GM20000 (cell line): ENCODE measurements at regions not wholly inside any gene's neighbourhood (a gene's known extent, or its start where the extent isn't known, plus 50 kb on each side); places are given as distances from the start of the nearest gene placed in this dataset.

ENCODE experiments used
- DNase-seq: peaks from one replicate; pipeline ENCODE4 v3.0.0; 2012; ENCODE audit warnings: low spot score
- TF ChIP-seq, protein P1 (sequence below): IDR thresholded peaks from 2 replicates; pipeline ENCODE4 v1.5.1; 2012; ENCODE audit warnings: mild to moderate bottlenecking, control low read depth; ENCODE audit errors: extremely low read depth, missing control alignments

GRCh38 chr1:17904290-17904689 is 149.2 kb downstream of the ACTL8 start:
- DNase-seq = no peak

DNA sequence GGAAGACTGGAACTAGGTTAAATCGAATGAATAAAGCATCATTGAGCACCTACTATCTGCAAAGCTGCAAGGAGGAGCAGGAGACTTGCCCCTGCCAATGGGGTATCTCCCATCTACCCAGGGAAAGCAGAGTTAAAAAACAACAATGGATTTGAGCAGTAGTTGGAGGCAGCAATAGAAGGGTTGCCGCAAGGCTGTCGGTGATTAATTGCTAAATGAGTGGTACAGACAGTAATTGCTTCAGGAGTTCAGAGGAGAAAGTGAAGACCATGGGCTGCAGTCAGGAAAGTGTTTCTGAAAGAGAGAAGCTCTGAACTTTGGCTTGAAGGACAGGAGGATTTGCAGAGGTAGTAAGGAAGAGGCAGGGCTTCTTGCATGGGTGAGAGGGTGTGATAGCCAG is 152.9 kb downstream of the ACTL8 start:
- TF ChIP-seq, protein P1, sequence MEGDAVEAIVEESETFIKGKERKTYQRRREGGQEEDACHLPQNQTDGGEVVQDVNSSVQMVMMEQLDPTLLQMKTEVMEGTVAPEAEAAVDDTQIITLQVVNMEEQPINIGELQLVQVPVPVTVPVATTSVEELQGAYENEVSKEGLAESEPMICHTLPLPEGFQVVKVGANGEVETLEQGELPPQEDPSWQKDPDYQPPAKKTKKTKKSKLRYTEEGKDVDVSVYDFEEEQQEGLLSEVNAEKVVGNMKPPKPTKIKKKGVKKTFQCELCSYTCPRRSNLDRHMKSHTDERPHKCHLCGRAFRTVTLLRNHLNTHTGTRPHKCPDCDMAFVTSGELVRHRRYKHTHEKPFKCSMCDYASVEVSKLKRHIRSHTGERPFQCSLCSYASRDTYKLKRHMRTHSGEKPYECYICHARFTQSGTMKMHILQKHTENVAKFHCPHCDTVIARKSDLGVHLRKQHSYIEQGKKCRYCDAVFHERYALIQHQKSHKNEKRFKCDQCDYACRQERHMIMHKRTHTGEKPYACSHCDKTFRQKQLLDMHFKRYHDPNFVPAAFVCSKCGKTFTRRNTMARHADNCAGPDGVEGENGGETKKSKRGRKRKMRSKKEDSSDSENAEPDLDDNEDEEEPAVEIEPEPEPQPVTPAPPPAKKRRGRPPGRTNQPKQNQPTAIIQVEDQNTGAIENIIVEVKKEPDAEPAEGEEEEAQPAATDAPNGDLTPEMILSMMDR = no peak
- DNase-seq = no peak

More at GRCh38 chr1:17904290-17904689, 149.2 kb downstream of the ACTL8 start:
- TF ChIP-seq, protein P1 = no peak

DNA sequence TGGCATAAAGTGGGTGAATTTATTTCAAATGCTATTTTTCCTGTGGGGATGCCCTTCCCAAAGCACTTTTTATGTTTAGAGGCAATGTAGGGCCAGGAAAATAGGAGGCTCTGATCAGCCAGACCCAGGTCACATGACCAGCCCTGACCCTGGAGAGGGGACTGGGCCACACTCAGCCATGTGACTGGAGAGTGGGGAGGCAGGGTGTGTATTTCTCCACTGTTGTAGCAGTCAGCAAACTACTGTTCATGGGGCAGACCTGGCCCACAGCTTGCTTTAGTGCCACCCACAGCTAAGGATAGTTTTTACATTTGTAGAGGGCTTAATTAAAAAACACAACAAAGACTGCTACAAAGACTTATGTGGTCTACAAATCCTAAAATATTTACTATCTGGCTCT is 153.8 kb downstream of the ACTL8 start:
- DNase-seq = no peak
- TF ChIP-seq, protein P1 = no peak

GRCh38 chr1:17909634-17910033 is 154.5 kb downstream of the ACTL8 start:
- TF ChIP-seq, protein P1 = no peak
- DNase-seq = no peak

GRCh38 chr1:17911791-17912190 is 156.7 kb downstream of the ACTL8 start:
- TF ChIP-seq, protein P1 = no peak
- no peak for DNase-seq

DNA sequence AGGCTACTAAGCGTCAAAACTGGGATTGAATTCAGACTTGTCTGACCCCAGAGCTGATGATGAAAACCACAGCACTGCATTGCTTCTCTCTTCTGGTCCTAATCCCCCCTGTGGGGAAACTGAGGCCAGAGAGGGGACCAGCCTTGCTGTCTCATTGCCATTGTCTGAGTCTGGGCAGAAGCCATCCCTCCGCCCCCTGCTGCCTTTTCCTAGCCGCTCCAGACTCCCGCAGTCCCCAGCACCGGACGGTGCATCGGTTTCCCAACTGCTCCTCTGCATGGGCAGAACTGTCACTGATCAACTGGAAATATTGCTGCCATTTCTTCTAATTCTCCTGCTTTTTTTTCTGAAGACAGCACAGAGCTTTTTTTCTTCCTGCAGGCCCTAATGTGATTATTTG is 157.4 kb downstream of the ACTL8 start:
- DNase-seq = no peak
- TF ChIP-seq, protein P1 = no peak

- TF ChIP-seq, protein P1 = no peak
- DNase-seq = no peak
These were observed 158.4 kb downstream of the ACTL8 start for GRCh38 chr1:17913326-17914115.
